ENCODE measurements at regions not wholly inside any gene's neighbourhood (a gene's known extent, or its start where the extent isn't known, plus 50 kb on each side); places are given as distances from the start of the nearest gene placed in this dataset.

- no peaks in the 10 kb centered on the region for H3K9me3 ChIP-seq
- H3K4me3 ChIP-seq, result no peak overlapping the region
- H3K27me3 ChIP-seq, result no peaks in the 10 kb centered on the region
- 24 to 32% methylated on average over 2 of the region's 2 CpGs for WGBS, 2 donors (ENCODE audit: low coverage in 1 of 2)
- no peaks in the 10 kb centered on the region for H3K36me3 ChIP-seq
- TF ChIP-seq EP300 (IDR thresholded peaks at IDR 0.05; ENCODE audit: low read depth) (no peak), CTCF (IDR thresholded peaks at IDR 0.05) (no peak), POLR2A (IDR thresholded peaks at IDR 0.05) (no peak), POLR2AphosphoS5 (IDR thresholded peaks at IDR 0.05) (no peak)
- no peak for DNase-seq
- H3K27ac ChIP-seq, result no peak overlapping the region
- intact Hi-C loops (cut with DNase I; ENCODE audit: low total_unique reads) (no loop called here), in situ Hi-C loops (cut with MboI; ENCODE audit: low pct_ligation_motif_present in 1 of 4, low pct_unique_long_range_greater_than_20kb in 1 of 4, low sequenced_read_pairs in 3 of 4) (no loop called here)
- no peaks in the 10 kb centered on the region for H3K4me1 ChIP-seq
Measured at GRCh38 chr13:84118839-84119409, 236.7 kb upstream of the SLITRK1 start.

- DNase-seq, result no peak
- H3K36me3 ChIP-seq, result no peaks in the 10 kb centered on the region
- 57 to 74% methylated on average over 2 of the region's 2 CpGs for WGBS, 2 donors (ENCODE audit: low coverage in 1 of 2)
- H3K27ac ChIP-seq, result no peak overlapping the region
- H3K9me3 ChIP-seq, result peaks cover 0 to 4% of the 10 kb centered on the region in 2 donors
- H3K27me3 ChIP-seq, result no peaks in the 10 kb centered on the region
- no peak overlapping the region for H3K4me3 ChIP-seq
- intact Hi-C loops (cut with DNase I; ENCODE audit: low total_unique reads), result no loop called here
- H3K4me1 ChIP-seq, result no peaks in the 10 kb centered on the region
- TF ChIP-seq EP300 (IDR thresholded peaks at IDR 0.05; ENCODE audit: low read depth), result no peak
- no peak for TF ChIP-seq CTCF (IDR thresholded peaks at IDR 0.05)
- TF ChIP-seq POLR2AphosphoS5 (IDR thresholded peaks at IDR 0.05), result no peak
- TF ChIP-seq POLR2A (IDR thresholded peaks at IDR 0.05), result no peak
- in situ Hi-C loops (cut with MboI; ENCODE audit: low pct_ligation_motif_present in 1 of 4, low pct_unique_long_range_greater_than_20kb in 1 of 4, low sequenced_read_pairs in 3 of 4), result no loop called here
Measured at GRCh38 chr13:84098273-84098672, 216.0 kb upstream of the SLITRK1 start.

GRCh38 chr13:84097148-84097547, 214.9 kb upstream of the SLITRK1 start:
- H3K4me1 ChIP-seq, result no peaks in the 10 kb centered on the region
- intact Hi-C loops (cut with DNase I; ENCODE audit: low total_unique reads), result no loop called here
- no peaks in the 10 kb centered on the region for H3K27me3 ChIP-seq
- DNase-seq, result no peak
- WGBS, 2 donors (ENCODE audit: low coverage in 1 of 2), result 53 to 66% methylated on average over 4 of the region's 4 CpGs
- no peak overlapping the region for H3K27ac ChIP-seq
- H3K36me3 ChIP-seq, result no peaks in the 10 kb centered on the region
- no peak overlapping the region for H3K4me3 ChIP-seq
- TF ChIP-seq POLR2AphosphoS5 (IDR thresholded peaks at IDR 0.05) (no peak), POLR2A (IDR thresholded peaks at IDR 0.05) (no peak), EP300 (IDR thresholded peaks at IDR 0.05; ENCODE audit: low read depth) (no peak), CTCF (IDR thresholded peaks at IDR 0.05) (no peak)
- in situ Hi-C loops (cut with MboI; ENCODE audit: low pct_ligation_motif_present in 1 of 4, low pct_unique_long_range_greater_than_20kb in 1 of 4, low sequenced_read_pairs in 3 of 4), result no loop called here
- peaks cover 2 to 4% of the 10 kb centered on the region in 2 donors for H3K9me3 ChIP-seq

- no peak overlapping the region for H3K4me3 ChIP-seq
- DNase-seq, result no peak
- H3K9me3 ChIP-seq, result peaks cover 2 to 4% of the 10 kb centered on the region in 2 donors
- no peak for TF ChIP-seq EP300 (IDR thresholded peaks at IDR 0.05; ENCODE audit: low read depth)
- TF ChIP-seq POLR2AphosphoS5 (IDR thresholded peaks at IDR 0.05), result no peak
- TF ChIP-seq CTCF (IDR thresholded peaks at IDR 0.05), result no peak
- no peaks in the 10 kb centered on the region for H3K4me1 ChIP-seq
- 83 to 87% methylated on average over 1 of the region's 1 CpG for WGBS, 2 donors (ENCODE audit: low coverage in 1 of 2)
- in situ Hi-C loops (cut with MboI; ENCODE audit: low pct_ligation_motif_present in 1 of 4, low pct_unique_long_range_greater_than_20kb in 1 of 4, low sequenced_read_pairs in 3 of 4), result no loop called here
- H3K27me3 ChIP-seq, result no peaks in the 10 kb centered on the region
- no peaks in the 10 kb centered on the region for H3K36me3 ChIP-seq
- H3K27ac ChIP-seq, result no peak overlapping the region
- intact Hi-C loops (cut with DNase I; ENCODE audit: low total_unique reads), result no loop called here
Measured at GRCh38 chr13:84096216-84096615, 213.9 kb upstream of the SLITRK1 start.
